GM23338 (cell line): ENCODE measurements at regions not wholly inside any gene's neighbourhood (a gene's known extent, or its start where the extent isn't known, plus 50 kb on each side); places are given as distances from the start of the nearest gene placed in this dataset.

Experiments used
- CTCF ChIP-seq, 2 experiments: fragments of 200-600 bp in 1 of 2; sonication (generic) in 1 of 2; conservative IDR thresholded peaks; 2 replicates each; pipeline versions ENCODE4 v1.5.1 to v1.6.1; 2016 to 2017; ENCODE audit warnings: antibody characterized with exemption in 2 of 2, low read depth in 2 of 2, mild to moderate bottlenecking in 2 of 2, moderate library complexity in 1 of 2
- EZH2 ChIP-seq: fragments of 200-600 bp; sonication (generic); IDR thresholded peaks from one replicate; pipeline ENCODE4 v1.8.0; 2017; ENCODE audit warnings: antibody characterized with exemption, mild to moderate bottlenecking, low read depth; ENCODE audit not compliant: unreplicated experiment
- POLR2AphosphoS5 ChIP-seq: IDR thresholded peaks from 2 replicates; pipeline ENCODE4 v1.6.1; 2016; ENCODE audit warnings: antibody characterized with exemption, low read depth

- no peak for TF ChIP-seq POLR2AphosphoS5
- no peak for TF ChIP-seq CTCF (conservative IDR thresholded peaks at IDR 0.05; ENCODE audit: low read depth in 2 of 2)
- no peak for TF ChIP-seq EZH2
These were observed 114.9 kb downstream of the UQCRFS1 start for GRCh38 chr19:29098091-29098490.
